Neural progenitor cell (in vitro differentiated cells): ENCODE measurements at regions not wholly inside any gene's neighbourhood (a gene's known extent, or its start where the extent isn't known, plus 50 kb on each side); places are given as distances from the start of the nearest gene placed in this dataset.

Source experiments
- CTCF ChIP-seq: fragments of 200-600 bp; sonication (generic); IDR thresholded peaks from 2 replicates; pipeline ENCODE4 v1.5.1; 2017; ENCODE audit warnings: antibody characterized with exemption, mild to moderate bottlenecking
- EZH2 ChIP-seq: fragments of 200-600 bp; sonication (generic); IDR thresholded peaks from 2 replicates; pipeline ENCODE4 v1.6.1; 2017; ENCODE audit warnings: antibody characterized with exemption, mild to moderate bottlenecking, moderate library complexity
- EZH2phosphoT487 ChIP-seq: fragments of 200-600 bp; sonication (generic); IDR thresholded peaks from 2 replicates; pipeline ENCODE4 v1.6.1; 2017; ENCODE audit warnings: antibody characterized with exemption

DNA sequence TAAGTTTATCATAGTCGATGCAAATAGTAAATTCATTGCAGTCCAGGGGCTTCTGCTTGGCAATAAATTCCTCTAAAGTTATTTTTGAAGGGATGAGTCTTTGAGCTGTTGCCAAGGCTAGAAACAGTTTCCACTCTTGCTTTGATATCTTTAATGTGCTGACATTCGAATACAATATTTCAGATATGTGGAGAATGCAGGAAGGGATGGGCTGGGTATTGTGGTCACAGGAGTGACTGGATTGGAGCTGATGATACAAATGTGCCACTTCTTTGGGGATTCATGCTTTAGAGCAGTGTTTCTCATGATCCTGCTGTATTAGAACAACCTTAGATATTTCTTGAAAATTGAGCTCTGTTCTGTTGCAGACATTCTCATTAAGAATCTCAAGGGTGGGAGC lies 139.0 kb downstream of the PRDM13 start:
- TF ChIP-seq CTCF (no peak), EZH2 (no peak), EZH2phosphoT487 (no peak)
